Loucy (cell line): ENCODE measurements at regions not wholly inside any gene's neighbourhood (a gene's known extent, or its start where the extent isn't known, plus 50 kb on each side); places are given as distances from the start of the nearest gene placed in this dataset.
"Not testable (repeated sequence)": the region's sequence is repeated elsewhere in the genome, so short reads cannot be mapped to it uniquely, and the experiment has no call there.

Experiments used
- H2AFZ ChIP-seq: fragments of 200-600 bp; sonication (generic); 2 replicates; pipeline ENCODE4 v1.6.0; 2016; ENCODE audit warnings: antibody characterized with exemption, mild to moderate bottlenecking, low read length, moderate library complexity
- H3F3A ChIP-seq: fragments of 200-600 bp; 2 replicates; pipeline ENCODE4 v1.6.0; 2016; ENCODE audit warnings: antibody characterized with exemption, low read depth, mild to moderate bottlenecking
- H3K27me3 ChIP-seq: fragments of 200-600 bp; sonication (generic); 2 replicates; pipeline ENCODE4 v1.6.1; 2014; ENCODE audit warnings: low read length, mild to moderate bottlenecking; ENCODE audit not compliant: insufficient read depth, poor library complexity, severe bottlenecking
- H3K36me3 ChIP-seq: fragments of 200-600 bp; sonication (generic); 2 replicates; pipeline ENCODE4 v1.6.1; 2016; ENCODE audit warnings: low read length; ENCODE audit not compliant: insufficient read depth
- H3K4me1 ChIP-seq: fragments of 200-600 bp; sonication (generic); 2 replicates; pipeline ENCODE4 v1.5.1; 2014; ENCODE audit warnings: low read length, mild to moderate bottlenecking; ENCODE audit not compliant: insufficient read depth, poor library complexity, severe bottlenecking
- H3K4me2 ChIP-seq: fragments of 200-600 bp; sonication (generic); 2 replicates; pipeline ENCODE4 v1.6.0; 2014; ENCODE audit warnings: antibody characterized with exemption, low read length, low read depth, mild to moderate bottlenecking; ENCODE audit not compliant: poor library complexity, severe bottlenecking
- H3K4me3 ChIP-seq: fragments of 200-600 bp; sonication (generic); 2 replicates; pipeline ENCODE4 v1.5.1; 2014; ENCODE audit warnings: low read length, mild to moderate bottlenecking, mixed read lengths; ENCODE audit not compliant: poor library complexity, severe bottlenecking
- H3K79me2 ChIP-seq: fragments of 200-600 bp; sonication (generic); 2 replicates; pipeline ENCODE4 v1.6.1; 2014; ENCODE audit warnings: low read length; ENCODE audit not compliant: insufficient read depth
- H3K9ac ChIP-seq: fragments of 200-600 bp; sonication (generic); 2 replicates; pipeline ENCODE4 v1.6.0; 2014; ENCODE audit warnings: mild to moderate bottlenecking, low read depth, low read length, moderate library complexity; ENCODE audit not compliant: poor library complexity, severe bottlenecking
- H3K9me2 ChIP-seq: fragments of 200-600 bp; sonication (generic); replicated peaks from 2 replicates; pipeline ENCODE4 v1.6.1; 2016; ENCODE audit warnings: low read depth, low read length, mixed read lengths
- H3K9me3 ChIP-seq: fragments of 200-600 bp; sonication (generic); 2 replicates; pipeline ENCODE4 v1.6.1; 2014; ENCODE audit warnings: mild to moderate bottlenecking, antibody characterized with exemption, low read length, low read depth; ENCODE audit not compliant: insufficient read depth
- H4K20me1 ChIP-seq: fragments of 200-600 bp; sonication (generic); 2 replicates; pipeline ENCODE4 v1.6.0; 2014; ENCODE audit warnings: antibody characterized with exemption, low read length, mild to moderate bottlenecking; ENCODE audit not compliant: insufficient read depth, poor library complexity, severe bottlenecking
- EZH2phosphoT487 ChIP-seq: fragments of 200-600 bp; IDR thresholded peaks from 2 replicates; pipeline ENCODE4 v1.6.1; 2018; ENCODE audit warnings: antibody characterized with exemption, mild to moderate bottlenecking, moderate library complexity, borderline replicate concordance
- TF ChIP-seq, protein P1 (sequence below): fragments of 200-600 bp; sonication (generic); conservative IDR thresholded peaks from 2 replicates; pipeline ENCODE4 v1.5.1; 2014; ENCODE audit warnings: mild to moderate bottlenecking, antibody characterized with exemption, low read length

DNA sequence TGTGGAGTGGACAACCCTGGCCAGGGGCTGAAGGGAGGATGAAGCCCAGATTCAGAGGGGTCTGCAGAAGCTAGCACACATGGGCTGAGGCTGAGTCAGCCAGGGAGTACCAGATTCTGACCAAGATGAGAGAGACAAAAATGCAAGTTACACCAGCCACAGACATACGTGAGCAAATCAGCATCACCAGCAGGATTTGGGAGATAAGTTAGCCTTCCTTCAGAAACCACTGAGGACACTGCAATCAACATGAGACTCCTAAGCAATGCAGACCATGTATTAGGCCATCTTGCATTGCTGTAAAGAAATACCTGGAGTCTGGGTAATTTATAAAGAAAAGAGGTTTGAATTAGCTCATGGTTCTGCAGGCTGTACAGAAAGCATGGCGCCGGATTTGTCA lies 57.0 kb upstream of the PAGE5 start:
- H4K20me1 ChIP-seq, result no peaks in the 10 kb centered on the region
- no peaks in the 10 kb centered on the region for H3K9me3 ChIP-seq
- no peaks in the 10 kb centered on the region for H3F3A ChIP-seq
- H3K9me2 ChIP-seq, result no peaks in the 10 kb centered on the region
- H3K4me2 ChIP-seq, result no peak overlapping the region
- H3K4me1 ChIP-seq, result peaks cover 6% of the 10 kb centered on the region
- TF ChIP-seq, protein P1, sequence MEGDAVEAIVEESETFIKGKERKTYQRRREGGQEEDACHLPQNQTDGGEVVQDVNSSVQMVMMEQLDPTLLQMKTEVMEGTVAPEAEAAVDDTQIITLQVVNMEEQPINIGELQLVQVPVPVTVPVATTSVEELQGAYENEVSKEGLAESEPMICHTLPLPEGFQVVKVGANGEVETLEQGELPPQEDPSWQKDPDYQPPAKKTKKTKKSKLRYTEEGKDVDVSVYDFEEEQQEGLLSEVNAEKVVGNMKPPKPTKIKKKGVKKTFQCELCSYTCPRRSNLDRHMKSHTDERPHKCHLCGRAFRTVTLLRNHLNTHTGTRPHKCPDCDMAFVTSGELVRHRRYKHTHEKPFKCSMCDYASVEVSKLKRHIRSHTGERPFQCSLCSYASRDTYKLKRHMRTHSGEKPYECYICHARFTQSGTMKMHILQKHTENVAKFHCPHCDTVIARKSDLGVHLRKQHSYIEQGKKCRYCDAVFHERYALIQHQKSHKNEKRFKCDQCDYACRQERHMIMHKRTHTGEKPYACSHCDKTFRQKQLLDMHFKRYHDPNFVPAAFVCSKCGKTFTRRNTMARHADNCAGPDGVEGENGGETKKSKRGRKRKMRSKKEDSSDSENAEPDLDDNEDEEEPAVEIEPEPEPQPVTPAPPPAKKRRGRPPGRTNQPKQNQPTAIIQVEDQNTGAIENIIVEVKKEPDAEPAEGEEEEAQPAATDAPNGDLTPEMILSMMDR, result no peak
- TF ChIP-seq EZH2phosphoT487, result no peak
- no peak overlapping the region for H2AFZ ChIP-seq
- no peaks in the 10 kb centered on the region for H3K27me3 ChIP-seq
- no peaks in the 10 kb centered on the region for H3K79me2 ChIP-seq
- H3K9ac ChIP-seq, result no peak overlapping the region
- no peaks in the 10 kb centered on the region for H3K36me3 ChIP-seq
- H3K4me3 ChIP-seq, result no peak overlapping the region

DNA sequence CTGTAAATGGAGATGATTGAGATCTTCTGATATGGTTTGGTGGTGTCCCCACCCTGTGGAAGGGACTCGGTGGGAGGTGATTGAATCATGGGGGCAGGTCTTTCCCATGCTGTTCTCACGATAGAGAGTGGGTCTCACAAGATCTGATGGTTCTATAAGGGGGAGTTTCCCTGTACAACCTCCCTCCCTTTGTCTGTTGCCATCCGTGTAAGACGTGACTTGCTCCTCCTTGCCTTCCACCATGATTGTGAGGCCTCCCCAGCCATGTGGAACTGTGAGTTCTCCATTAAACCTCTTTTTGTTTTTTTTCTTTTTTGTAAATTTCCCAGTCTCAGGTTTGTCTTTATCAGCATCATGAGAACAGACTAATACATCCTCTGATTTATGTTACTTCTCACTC lies 55.1 kb upstream of the PAGE5 start:
- H3K9me3 ChIP-seq, H3K79me2 ChIP-seq, H4K20me1 ChIP-seq, H3K27me3 ChIP-seq, H2AFZ ChIP-seq, H3F3A ChIP-seq, H3K4me2 ChIP-seq, H3K4me1 ChIP-seq, H3K9ac ChIP-seq, H3K36me3 ChIP-seq, H3K9me2 ChIP-seq, H3K4me3 ChIP-seq: not testable (repeated sequence)

DNA sequence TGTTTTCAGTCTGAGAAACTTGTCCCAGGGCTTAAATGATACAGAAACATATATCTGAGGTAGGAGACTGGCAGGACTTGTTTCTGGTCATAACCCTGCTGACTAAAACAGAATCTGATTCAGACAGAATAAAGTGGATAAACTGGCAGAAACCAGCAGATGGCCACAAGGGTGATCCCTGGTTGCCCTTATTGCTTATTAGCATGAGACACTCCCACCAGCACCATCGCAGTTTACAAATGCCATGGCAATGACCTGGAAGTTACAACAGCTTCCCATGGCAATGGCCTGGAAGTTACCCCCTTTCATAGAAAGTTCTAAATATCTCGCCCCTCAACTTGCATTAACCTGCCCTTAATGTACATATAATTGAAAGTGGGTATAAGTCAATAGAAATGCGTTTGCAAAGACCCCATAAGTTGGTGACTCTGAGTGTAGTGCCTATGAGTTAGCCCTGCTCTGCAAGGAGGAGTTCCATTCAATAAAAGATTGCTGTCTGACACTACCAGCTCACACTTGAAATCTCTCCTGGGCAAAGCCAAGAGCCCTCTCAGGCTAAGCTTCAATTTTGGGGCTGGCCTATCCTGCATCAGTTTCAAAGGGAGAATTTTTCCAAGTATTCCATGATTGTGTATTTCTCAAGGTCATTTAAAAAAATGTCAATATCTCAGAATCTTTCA lies 52.9 kb upstream of the PAGE5 start:
- no peak overlapping the region for H2AFZ ChIP-seq
- H3K9me3 ChIP-seq, result no peaks in the 10 kb centered on the region
- no peaks in the 10 kb centered on the region for H4K20me1 ChIP-seq
- H3K4me3 ChIP-seq, result no peak overlapping the region
- no peaks in the 10 kb centered on the region for H3K4me1 ChIP-seq
- H3K9ac ChIP-seq, result no peak overlapping the region
- H3K27me3 ChIP-seq, result no peaks in the 10 kb centered on the region
- H3K36me3 ChIP-seq, result no peaks in the 10 kb centered on the region
- H3K4me2 ChIP-seq, result no peak overlapping the region
- no peaks in the 10 kb centered on the region for H3K9me2 ChIP-seq
- H3K79me2 ChIP-seq, result no peaks in the 10 kb centered on the region
- H3F3A ChIP-seq, result no peaks in the 10 kb centered on the region
- TF ChIP-seq, protein P1, result no peak
- TF ChIP-seq EZH2phosphoT487, result no peak

DNA sequence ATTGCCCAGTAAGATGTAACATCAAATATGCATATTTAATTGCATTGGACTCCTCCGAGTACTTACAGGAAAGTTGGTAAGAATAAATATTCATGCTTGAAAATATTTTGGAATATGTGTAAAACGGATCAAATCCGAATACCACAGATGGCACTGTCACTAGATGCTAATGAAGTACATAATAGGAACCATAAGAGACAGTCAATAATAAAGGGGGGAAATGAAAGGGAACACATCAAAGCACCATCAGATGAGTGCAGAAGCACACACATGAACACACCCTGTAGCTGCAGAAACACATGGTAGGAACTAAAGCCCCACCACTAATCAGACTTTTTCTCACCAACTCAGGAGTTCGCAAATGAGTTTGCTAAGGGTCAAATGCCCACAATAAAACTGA lies 52.2 kb upstream of the PAGE5 start:
- Histone ChIP-seq H3K4me1 (no peaks in the 10 kb centered on the region), H3K27me3 (no peaks in the 10 kb centered on the region), H4K20me1 (no peaks in the 10 kb centered on the region), H3K4me3 (no peak overlapping the region), H3K4me2 (no peak overlapping the region), H3K79me2 (no peaks in the 10 kb centered on the region), H3F3A (no peaks in the 10 kb centered on the region), H2AFZ (no peak overlapping the region), H3K9me3 (no peaks in the 10 kb centered on the region), H3K9me2 (no peaks in the 10 kb centered on the region), H3K36me3 (no peaks in the 10 kb centered on the region), H3K9ac (no peak overlapping the region)
- TF ChIP-seq, protein P1, result no peak
- no peak for TF ChIP-seq EZH2phosphoT487
